Lower lobe of right lung (tissue), 2 donors: ENCODE measurements at regions not wholly inside any gene's neighbourhood (a gene's known extent, or its start where the extent isn't known, plus 50 kb on each side); places are given as distances from the start of the nearest gene placed in this dataset.

ENCODE experiments used
- ATAC-seq, 2 donors: fragments of 200-7000 bp; cut with Tn5 transposase; one replicate each; pipeline ENCODE4 v1.9.1; 2020 to 2022; ENCODE audit warnings: mild to moderate bottlenecking in 2 of 2, moderate library complexity in 2 of 2
- DNase-seq: peaks from one replicate; pipeline ENCODE4 v3.0.0-alpha.2; 2020
- H3K27ac ChIP-seq: fragments of 200-600 bp; one replicate; pipeline ENCODE4 v1.8.0; 2022
- H3K27me3 ChIP-seq: fragments of 200-600 bp; one replicate; pipeline ENCODE4 v1.8.0; 2022; ENCODE audit warnings: low read depth
- H3K36me3 ChIP-seq: fragments of 200-600 bp; one replicate; pipeline ENCODE4 v1.8.0; 2022; ENCODE audit warnings: mild to moderate bottlenecking
- H3K4me1 ChIP-seq: fragments of 200-600 bp; one replicate; pipeline ENCODE4 v1.8.0; 2022
- H3K4me3 ChIP-seq: fragments of 200-600 bp; one replicate; pipeline ENCODE4 v1.8.0; 2022; ENCODE audit warnings: mild to moderate bottlenecking
- H3K9me3 ChIP-seq: fragments of 200-600 bp; one replicate; pipeline ENCODE4 v1.8.0; 2022
- CTCF ChIP-seq: fragments of 200-600 bp; IDR thresholded peaks from one replicate; pipeline ENCODE4 v1.8.0; 2022; ENCODE audit warnings: antibody characterized with exemption, mild to moderate bottlenecking
- intact Hi-C: fragments of 100-400 bp; cut with DNase I; formaldehyde crosslinking; loops from one replicate; pipeline ENCODE4 v1.11.0; 2022
- donor health status: DM: no; HTN: yes; CAD: no; lungs with severe emphysema.

- H3K4me3 ChIP-seq: no peak overlapping the region
- ATAC-seq (peak in 1 of 2 donors; percentile 48), DNase-seq (no peak)
- intact Hi-C loops: no loop called here
- H3K27me3 ChIP-seq: no peaks in the 10 kb centered on the region
- H3K27ac ChIP-seq: no peak overlapping the region
- H3K4me1 ChIP-seq: peaks cover 9% of the 10 kb centered on the region
- TF ChIP-seq CTCF: no peak
- H3K36me3 ChIP-seq: no peaks in the 10 kb centered on the region
- no peaks in the 10 kb centered on the region for H3K9me3 ChIP-seq
Measured at GRCh38 chr3:59320080-59320479, 270.3 kb upstream of the CFAP20DC start.

GRCh38 chr3:59319442-59319841 is 269.6 kb upstream of the CFAP20DC start:
- Histone ChIP-seq H3K36me3 (no peaks in the 10 kb centered on the region), H3K4me1 (peaks cover 9% of the 10 kb centered on the region), H3K27ac (no peak overlapping the region), H3K9me3 (no peaks in the 10 kb centered on the region), H3K27me3 (no peaks in the 10 kb centered on the region), H3K4me3 (no peak overlapping the region)
- ATAC-seq (no peak), DNase-seq (no peak)
- intact Hi-C loops: no loop called here
- TF ChIP-seq CTCF: no peak

- TF ChIP-seq CTCF: no peak
- ATAC-seq (no peak), DNase-seq (no peak)
- H3K4me3 ChIP-seq: no peak overlapping the region
- H3K27me3 ChIP-seq: no peaks in the 10 kb centered on the region
- no peak overlapping the region for H3K27ac ChIP-seq
- H3K9me3 ChIP-seq: no peaks in the 10 kb centered on the region
- H3K4me1 ChIP-seq: peaks cover 9% of the 10 kb centered on the region
- intact Hi-C loops: no loop called here
- H3K36me3 ChIP-seq: no peaks in the 10 kb centered on the region
Measured at GRCh38 chr3:59318881-59319280, 269.1 kb upstream of the CFAP20DC start.

- intact Hi-C loops: no loop called here
- Histone ChIP-seq H3K27me3 (no peaks in the 10 kb centered on the region), H3K4me1 (peaks cover 9% of the 10 kb centered on the region), H3K36me3 (no peaks in the 10 kb centered on the region), H3K27ac (no peak overlapping the region), H3K4me3 (no peak overlapping the region), H3K9me3 (no peaks in the 10 kb centered on the region)
- TF ChIP-seq CTCF: no peak
- no peak for DNase-seq
- no peak for ATAC-seq
Measured at GRCh38 chr3:59317386-59317785, 267.6 kb upstream of the CFAP20DC start.

- ATAC-seq: no peak
- Histone ChIP-seq H3K4me1 (peaks cover 9% of the 10 kb centered on the region), H3K27ac (no peak overlapping the region), H3K36me3 (no peaks in the 10 kb centered on the region), H3K9me3 (no peaks in the 10 kb centered on the region), H3K27me3 (no peaks in the 10 kb centered on the region), H3K4me3 (no peak overlapping the region)
- DNase-seq: no peak
- intact Hi-C loops: no loop called here
- TF ChIP-seq CTCF: no peak
Measured at GRCh38 chr3:59316688-59317275, 267.0 kb upstream of the CFAP20DC start.
